HFF-Myc (cell line): ENCODE measurements at regions not wholly inside any gene's neighbourhood (a gene's known extent, or its start where the extent isn't known, plus 50 kb on each side); places are given as distances from the start of the nearest gene placed in this dataset.

Source experiments
- DNase-seq: peaks from one replicate; pipeline ENCODE4 v3.0.0-alpha.2; 2011; ENCODE audit warnings: low read depth; ENCODE audit errors: extremely low read depth
- H3K4me3 ChIP-seq: replicated peaks from 2 replicates; pipeline ENCODE4 v1.5.1; 2011; ENCODE audit warnings: low read depth, mild to moderate bottlenecking, control low read depth, low read length
- CTCF ChIP-seq: IDR thresholded peaks from 2 replicates; pipeline ENCODE4 v1.5.1; 2012; ENCODE audit warnings: mild to moderate bottlenecking, low read depth, low read length, control low read depth; ENCODE audit errors: missing control alignments

GRCh38 chr5:34600118-34600493 is 56.0 kb upstream of the RAI14 start:
- TF ChIP-seq CTCF, result no peak
- no peak for DNase-seq
- H3K4me3 ChIP-seq, result no peak overlapping the region

- no peak for TF ChIP-seq CTCF
- no peak for DNase-seq
- H3K4me3 ChIP-seq, result no peak overlapping the region
These were observed 52.8 kb upstream of the RAI14 start for GRCh38 chr5:34603378-34603777.

GRCh38 chr5:34604119-34604675 is 51.9 kb upstream of the RAI14 start:
- TF ChIP-seq CTCF, result no peak
- no peak overlapping the region for H3K4me3 ChIP-seq
- no peak for DNase-seq

- no peak for DNase-seq
- TF ChIP-seq CTCF, result no peak
These were observed 50.0 kb upstream of the RAI14 start for GRCh38 chr5:34606101-34606500.

More at GRCh38 chr5:34606101-34606500, 50.0 kb upstream of the RAI14 start:
- no peak overlapping the region for H3K4me3 ChIP-seq
